K562 (cell line): ENCODE measurements at regions not wholly inside any gene's neighbourhood (a gene's known extent, or its start where the extent isn't known, plus 50 kb on each side); places are given as distances from the start of the nearest gene placed in this dataset.

Experiments used
- ATAC-seq: fragments of 200-7000 bp; cut with Tn5 transposase; 3 replicates; pipeline ENCODE4 v1.9.1; 2020; ENCODE audit warnings: moderate library complexity
- BruUV-seq: library from RNA; stranded (reverse); fragments of 400-500 nt; replicated peaks from 2 replicates; lab custom pipeline; 2021; lab: Mats Ljungman, UMichigan
- CTCF ChIA-PET: fragments of 300-600 bp; formaldehyde crosslinking; extraction: SDS; loops from one replicate; lab custom pipeline; 2021; ENCODE audit warnings: low intra/inter-chr PET ratio; lab: Yijun Ruan, JAX
- POLR2A ChIA-PET: fragments of 300-600, 350-650 bp; sonication (Branson Sonifier 250); formaldehyde crosslinking; extraction: SDS; loops from one replicate; lab custom pipeline; 2021; ENCODE audit warnings: antibody characterized with exemption, inconsistent platforms; lab: Yijun Ruan, JAX
- DNase-seq, 4 experiments: peaks; one replicate each; pipeline versions ENCODE4 v3.0.0 to v3.0.0-alpha.2; 2011 to 2018; ENCODE audit warnings: low spot score in 3 of 4, mixed read lengths in 3 of 4; ENCODE audit errors: extremely low read depth in 1 of 4
- FAIRE-seq: peaks from 2 replicates; lab custom pipeline; 2011; peaks lifted over from hg19 to GRCh38; lab: Jason Lieb, UNC
- H2AFZ ChIP-seq: 2 replicates; pipeline ENCODE4 v1.6.0; 2011; ENCODE audit warnings: low read depth, low read length, control low read depth, inconsistent platforms
- H3K27ac ChIP-seq: fragments of 200-600 bp; 3 replicates; pipeline ENCODE4 v1.8.0; 2011; ENCODE audit warnings: low read depth, mild to moderate bottlenecking, control low read depth, inconsistent platforms, low read length, moderate library complexity, mixed read lengths; ENCODE audit errors: extremely low read depth
- H3K27me3 ChIP-seq, 2 experiments: fragments of 300-600 bp in 1 of 2; 2 replicates in 1 of 2; 3 replicates in 1 of 2; pipeline versions ENCODE4 v1.6.0 to v1.8.0; 2011; ENCODE audit warnings: inconsistent platforms in 2 of 2, low read length in 2 of 2, mild to moderate bottlenecking in 1 of 2, mixed read lengths in 1 of 2, moderate library complexity in 1 of 2; ENCODE audit not compliant: control insufficient read depth in 2 of 2, insufficient read depth in 2 of 2
- H3K36me3 ChIP-seq: fragments of 300-600 bp; 3 replicates; pipeline ENCODE4 v1.8.0; 2011; ENCODE audit warnings: mild to moderate bottlenecking, low read length, inconsistent platforms; ENCODE audit not compliant: control insufficient read depth, insufficient read depth
- H3K4me1 ChIP-seq, 2 experiments: fragments of 200-600 bp in 1 of 2; replicated peaks in 1 of 2; 2 replicates in 1 of 2; 3 replicates in 1 of 2; pipeline versions ENCODE4 v1.5.1 to v1.8.0; 2011; ENCODE audit warnings: inconsistent platforms in 2 of 2, low read length in 2 of 2, mild to moderate bottlenecking in 1 of 2, mixed read lengths in 1 of 2, moderate library complexity in 1 of 2; ENCODE audit not compliant: control insufficient read depth in 2 of 2, insufficient read depth in 2 of 2
- H3K4me2 ChIP-seq: 2 replicates; pipeline ENCODE4 v1.6.1; 2011; ENCODE audit warnings: low read length, control low read depth, inconsistent platforms, mixed read lengths; ENCODE audit not compliant: insufficient read depth
- H3K4me3 ChIP-seq: fragments of 200-600 bp; sonication (generic), shearing (Covaris generic); 2 replicates; pipeline ENCODE4 v1.5.1; 2016; ENCODE audit warnings: control low read depth, inconsistent platforms
- H3K79me2 ChIP-seq: fragments of 200-600 bp; 3 replicates; pipeline ENCODE4 v1.8.0; 2011; ENCODE audit warnings: low read length, inconsistent platforms; ENCODE audit not compliant: control insufficient read depth, insufficient read depth
- H3K9ac ChIP-seq, 2 experiments: 2 replicates each; pipeline versions ENCODE4 v1.6.0 to v1.6.1; 2011; ENCODE audit warnings: low read depth in 2 of 2, low read length in 2 of 2, control low read depth in 1 of 2, inconsistent platforms in 1 of 2, mild to moderate bottlenecking in 1 of 2, mixed read lengths in 1 of 2; ENCODE audit not compliant: insufficient read depth in 1 of 2
- H3K9me1 ChIP-seq: one replicate; pipeline ENCODE4 v1.6.0; 2011; ENCODE audit warnings: inconsistent platforms, mild to moderate bottlenecking, low read length, moderate library complexity; ENCODE audit not compliant: control insufficient read depth, insufficient read depth
- H3K9me3 ChIP-seq: replicated peaks from 2 replicates; pipeline ENCODE4 v1.5.1; 2011; ENCODE audit warnings: low read depth, low read length, inconsistent platforms; ENCODE audit not compliant: control insufficient read depth, insufficient read depth
- H4K20me1 ChIP-seq: replicated peaks from 2 replicates; pipeline ENCODE4 v1.6.1; 2011; ENCODE audit warnings: low read length, inconsistent platforms, mixed read lengths; ENCODE audit not compliant: control insufficient read depth, insufficient read depth
- EGR1 ChIP-seq: fragments of 450-650 bp; conservative IDR thresholded peaks from 2 replicates; pipeline ENCODE4 v1.6.1; 2017; ENCODE audit warnings: mild to moderate bottlenecking
- FOXK1 ChIP-seq: sonication (generic); formaldehyde crosslinking; IDR thresholded peaks from 2 replicates; pipeline ENCODE4 v1.8.0; 2022; ENCODE audit warnings: missing genetic modification reagents, mild to moderate bottlenecking, borderline replicate concordance
- HDAC8 ChIP-seq: fragments of 450-650 bp; IDR thresholded peaks from 2 replicates; pipeline ENCODE4 v1.6.1; 2016; ENCODE audit warnings: mild to moderate bottlenecking, missing genetic modification characterization, moderate library complexity, missing compliant biosample characterization
- HNRNPUL1 ChIP-seq: fragments of 200-400 bp; formaldehyde crosslinking; IDR thresholded peaks from 2 replicates; pipeline ENCODE4 v1.6.1; 2017; ENCODE audit warnings: low read length
- MAFF ChIP-seq: IDR thresholded peaks from 2 replicates; pipeline ENCODE4 v1.6.1; 2012; ENCODE audit warnings: low read length, improper control_type of control experiment
- MCM7 ChIP-seq, 2 experiments: fragments of 450-650 bp; IDR thresholded peaks; 2 replicates each; pipeline ENCODE4 v1.6.1; 2016 to 2018
- MNT ChIP-seq, 2 experiments: fragments of 450-650 bp; conservative IDR thresholded peaks; 2 replicates each; pipeline ENCODE4 v1.6.1; 2017; ENCODE audit warnings: mild to moderate bottlenecking in 2 of 2, moderate library complexity in 2 of 2
- NR3C1 ChIP-seq: sonication (generic); formaldehyde crosslinking; IDR thresholded peaks from 2 replicates; pipeline ENCODE4 v1.8.1; 2022; ENCODE audit warnings: missing genetic modification reagents
- PHB ChIP-seq: fragments of 250-450 bp; sonication (Bioruptor Pico); IDR thresholded peaks from 2 replicates; pipeline ENCODE4 v1.5.0; 2021
- PRPF4 ChIP-seq: fragments of 200-400 bp; formaldehyde crosslinking; IDR thresholded peaks from one replicate; pipeline ENCODE4 v1.6.1; 2017; ENCODE audit warnings: low read length, low read depth, mild to moderate bottlenecking; ENCODE audit not compliant: insufficient read depth, poor library complexity, severe bottlenecking
- RCOR1 ChIP-seq, 2 experiments: IDR thresholded peaks; 2 replicates each; pipeline ENCODE4 v1.6.1; 2012; ENCODE audit warnings: low read depth in 2 of 2, low read length in 2 of 2, borderline replicate concordance in 1 of 2, improper control_type of control experiment in 1 of 2
- SOX6 ChIP-seq: fragments of 450-650 bp; IDR thresholded peaks from 2 replicates; pipeline ENCODE4 v1.6.1; 2014; ENCODE audit warnings: mild to moderate bottlenecking
- TCF3 ChIP-seq: sonication (generic); formaldehyde crosslinking; IDR thresholded peaks from 2 replicates; pipeline ENCODE4 v1.4.0; 2020; ENCODE audit warnings: mild to moderate bottlenecking, missing genetic modification reagents
- ZFP36 ChIP-seq: fragments of 150-350 bp; IDR thresholded peaks from 2 replicates; pipeline ENCODE4 v1.6.1; 2018; ENCODE audit warnings: low read length, low read depth; ENCODE audit not compliant: partially characterized antibody
- ZNF239 ChIP-seq: fragments of 250-450 bp; sonication (Bioruptor Pico); IDR thresholded peaks from 2 replicates; pipeline ENCODE4 v1.4.0; 2020; ENCODE audit warnings: mild to moderate bottlenecking
- ZNF282 ChIP-seq: sonication (generic); formaldehyde crosslinking; IDR thresholded peaks from 2 replicates; pipeline ENCODE4 v1.8.1; 2023; ENCODE audit warnings: missing genetic modification reagents
- WGBS: fragments of 100-300 bp; shearing (Covaris generic); methylation state at CpG from one replicate; pipeline ENCODE4 v1.1.6; 2016; ENCODE audit warnings: low coverage, mixed read lengths; ENCODE audit not compliant: insufficient coverage; ENCODE audit errors: missing lambda C conversion rate; 5-methylcytosine and 5-hydroxymethylcytosine counted together
- in situ Hi-C: fragments of 300-500 bp; cut with MboI; formaldehyde crosslinking; loops from 4 replicates; pipeline ENCODE4 v1.15.0; 2018; ENCODE audit warnings: inconsistent platforms, mixed read lengths
- intact Hi-C: fragments of 100-400 bp; cut with micrococcal nuclease; formaldehyde crosslinking; loops from 2 replicates; pipeline ENCODE4 v1.14.2; 2022
- TF ChIP-seq, protein P1 (sequence below): fragments of 450-650 bp; formaldehyde crosslinking; IDR thresholded peaks from 2 replicates; pipeline ENCODE4 v1.4.0; 2022; ENCODE audit warnings: mild to moderate bottlenecking, moderate library complexity
- TF ChIP-seq, protein P2 (sequence below), 2 experiments: fragments of 450-650 bp; IDR thresholded peaks; 2 replicates each; pipeline ENCODE4 v1.6.1; 2016
- TF ChIP-seq, protein P3 (sequence below): fragments of 250-450 bp; sonication (Bioruptor Pico); IDR thresholded peaks from 2 replicates; pipeline ENCODE4 v1.4.0; 2020; ENCODE audit warnings: mild to moderate bottlenecking

GRCh38 chr11:116406042-116406441, 366.7 kb downstream of the BUD13 start:
- Histone ChIP-seq H3K4me1 (no peaks in the 10 kb centered on the region), H3K36me3 (no peaks in the 10 kb centered on the region), H3K9ac (no peak overlapping the region), H3K4me3 (no peak overlapping the region), H3K9me1 (no peaks in the 10 kb centered on the region), H3K9me3 (no peaks in the 10 kb centered on the region), H4K20me1 (no peaks in the 10 kb centered on the region), H3K79me2 (no peaks in the 10 kb centered on the region), H3K4me2 (no peak overlapping the region), H2AFZ (no peak overlapping the region), H3K27ac (no peak overlapping the region), H3K27me3 (0 out of 5 replicates have a peak, but pooled peaks cover 0 to 4% of the 10 kb centered on the region in 2 experiments)
- FAIRE-seq (no peak), DNase-seq (no peak), ATAC-seq (no peak)
- WGBS, result 0% methylated on average over 1 of the region's 1 CpG
- intact Hi-C loops (no loop called here), in situ Hi-C loops (no loop called here)
- TF ChIP-seq, protein P1, sequence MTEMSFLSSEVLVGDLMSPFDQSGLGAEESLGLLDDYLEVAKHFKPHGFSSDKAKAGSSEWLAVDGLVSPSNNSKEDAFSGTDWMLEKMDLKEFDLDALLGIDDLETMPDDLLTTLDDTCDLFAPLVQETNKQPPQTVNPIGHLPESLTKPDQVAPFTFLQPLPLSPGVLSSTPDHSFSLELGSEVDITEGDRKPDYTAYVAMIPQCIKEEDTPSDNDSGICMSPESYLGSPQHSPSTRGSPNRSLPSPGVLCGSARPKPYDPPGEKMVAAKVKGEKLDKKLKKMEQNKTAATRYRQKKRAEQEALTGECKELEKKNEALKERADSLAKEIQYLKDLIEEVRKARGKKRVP (CRISPR knock-in tag), result no peak
- TF ChIP-seq HNRNPUL1 (no peak), ZNF282 (CRISPR knock-in tag) (no peak), MAFF (no peak), FOXK1 (CRISPR knock-in tag) (no peak), TCF3 (CRISPR knock-in tag) (no peak), NR3C1 (CRISPR knock-in tag) (no peak), MCM7 (IDR thresholded peaks at IDR 0.05) (no peak), SOX6 (no peak), PRPF4 (no peak), ZNF239 (CRISPR knock-in tag) (no peak), MNT (conservative IDR thresholded peaks at IDR 0.05) (no peak), HDAC8 (tag) (no peak), EGR1 (no peak), RCOR1 (IDR thresholded peaks at IDR 0.05; ENCODE audit: borderline replicate concordance in 1 of 2, low read depth in 2 of 2, low read length in 2 of 2) (no peak), ZFP36 (no peak), PHB (CRISPR knock-in tag) (no peak)
- TF ChIP-seq, protein P2, sequence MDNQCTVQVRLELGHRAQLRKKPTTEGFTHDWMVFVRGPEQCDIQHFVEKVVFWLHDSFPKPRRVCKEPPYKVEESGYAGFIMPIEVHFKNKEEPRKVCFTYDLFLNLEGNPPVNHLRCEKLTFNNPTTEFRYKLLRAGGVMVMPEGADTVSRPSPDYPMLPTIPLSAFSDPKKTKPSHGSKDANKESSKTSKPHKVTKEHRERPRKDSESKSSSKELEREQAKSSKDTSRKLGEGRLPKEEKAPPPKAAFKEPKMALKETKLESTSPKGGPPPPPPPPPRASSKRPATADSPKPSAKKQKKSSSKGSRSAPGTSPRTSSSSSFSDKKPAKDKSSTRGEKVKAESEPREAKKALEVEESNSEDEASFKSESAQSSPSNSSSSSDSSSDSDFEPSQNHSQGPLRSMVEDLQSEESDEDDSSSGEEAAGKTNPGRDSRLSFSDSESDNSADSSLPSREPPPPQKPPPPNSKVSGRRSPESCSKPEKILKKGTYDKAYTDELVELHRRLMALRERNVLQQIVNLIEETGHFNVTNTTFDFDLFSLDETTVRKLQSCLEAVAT (IDR thresholded peaks at IDR 0.05), result no peak
- TF ChIP-seq, protein P3, sequence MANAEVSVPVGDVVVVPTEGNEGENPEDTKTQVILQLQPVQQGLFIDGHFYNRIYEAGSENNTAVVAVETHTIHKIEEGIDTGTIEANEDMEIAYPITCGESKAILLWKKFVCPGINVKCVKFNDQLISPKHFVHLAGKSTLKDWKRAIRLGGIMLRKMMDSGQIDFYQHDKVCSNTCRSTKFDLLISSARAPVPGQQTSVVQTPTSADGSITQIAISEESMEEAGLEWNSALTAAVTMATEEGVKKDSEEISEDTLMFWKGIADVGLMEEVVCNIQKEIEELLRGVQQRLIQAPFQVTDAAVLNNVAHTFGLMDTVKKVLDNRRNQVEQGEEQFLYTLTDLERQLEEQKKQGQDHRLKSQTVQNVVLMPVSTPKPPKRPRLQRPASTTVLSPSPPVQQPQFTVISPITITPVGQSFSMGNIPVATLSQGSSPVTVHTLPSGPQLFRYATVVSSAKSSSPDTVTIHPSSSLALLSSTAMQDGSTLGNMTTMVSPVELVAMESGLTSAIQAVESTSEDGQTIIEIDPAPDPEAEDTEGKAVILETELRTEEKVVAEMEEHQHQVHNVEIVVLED (CRISPR knock-in tag), result no peak
- ChIA-PET POLR2A (no interaction called here), CTCF (no interaction called here)
- BruUV-seq, result no TSS peak
